ENCODE measurements at regions not wholly inside any gene's neighbourhood (a gene's known extent, or its start where the extent isn't known, plus 50 kb on each side); places are given as distances from the start of the nearest gene placed in this dataset.

GRCh38 chr12:45536284-45536683 lies 193.2 kb upstream of the ARID2 start:
- TF ChIP-seq, protein P1, sequence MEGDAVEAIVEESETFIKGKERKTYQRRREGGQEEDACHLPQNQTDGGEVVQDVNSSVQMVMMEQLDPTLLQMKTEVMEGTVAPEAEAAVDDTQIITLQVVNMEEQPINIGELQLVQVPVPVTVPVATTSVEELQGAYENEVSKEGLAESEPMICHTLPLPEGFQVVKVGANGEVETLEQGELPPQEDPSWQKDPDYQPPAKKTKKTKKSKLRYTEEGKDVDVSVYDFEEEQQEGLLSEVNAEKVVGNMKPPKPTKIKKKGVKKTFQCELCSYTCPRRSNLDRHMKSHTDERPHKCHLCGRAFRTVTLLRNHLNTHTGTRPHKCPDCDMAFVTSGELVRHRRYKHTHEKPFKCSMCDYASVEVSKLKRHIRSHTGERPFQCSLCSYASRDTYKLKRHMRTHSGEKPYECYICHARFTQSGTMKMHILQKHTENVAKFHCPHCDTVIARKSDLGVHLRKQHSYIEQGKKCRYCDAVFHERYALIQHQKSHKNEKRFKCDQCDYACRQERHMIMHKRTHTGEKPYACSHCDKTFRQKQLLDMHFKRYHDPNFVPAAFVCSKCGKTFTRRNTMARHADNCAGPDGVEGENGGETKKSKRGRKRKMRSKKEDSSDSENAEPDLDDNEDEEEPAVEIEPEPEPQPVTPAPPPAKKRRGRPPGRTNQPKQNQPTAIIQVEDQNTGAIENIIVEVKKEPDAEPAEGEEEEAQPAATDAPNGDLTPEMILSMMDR (IDR thresholded peaks at IDR 0.05), result no peak
- no peak for TF ChIP-seq POLR2A (IDR thresholded peaks at IDR 0.05)
